ENCODE measurements at regions not wholly inside any gene's neighbourhood (a gene's known extent, or its start where the extent isn't known, plus 50 kb on each side); places are given as distances from the start of the nearest gene placed in this dataset.

GRCh38 chr7:136061433-136061832 lies 84.3 kb upstream of the MTPN start:
- TF ChIP-seq EHMT2 (IDR thresholded peaks at IDR 0.05; ENCODE audit: low read depth) (no peak), BHLHE40 (IDR thresholded peaks at IDR 0.05; ENCODE audit: low read depth, low read length) (no peak), SMC3 (IDR thresholded peaks at IDR 0.05) (no peak), JUN (IDR thresholded peaks at IDR 0.05) (no peak), MAFK (IDR thresholded peaks at IDR 0.05; ENCODE audit: partially characterized antibody) (no peak), GATA3 (IDR thresholded peaks at IDR 0.05; ENCODE audit: borderline replicate concordance) (no peak)
- TF ChIP-seq, protein P1, sequence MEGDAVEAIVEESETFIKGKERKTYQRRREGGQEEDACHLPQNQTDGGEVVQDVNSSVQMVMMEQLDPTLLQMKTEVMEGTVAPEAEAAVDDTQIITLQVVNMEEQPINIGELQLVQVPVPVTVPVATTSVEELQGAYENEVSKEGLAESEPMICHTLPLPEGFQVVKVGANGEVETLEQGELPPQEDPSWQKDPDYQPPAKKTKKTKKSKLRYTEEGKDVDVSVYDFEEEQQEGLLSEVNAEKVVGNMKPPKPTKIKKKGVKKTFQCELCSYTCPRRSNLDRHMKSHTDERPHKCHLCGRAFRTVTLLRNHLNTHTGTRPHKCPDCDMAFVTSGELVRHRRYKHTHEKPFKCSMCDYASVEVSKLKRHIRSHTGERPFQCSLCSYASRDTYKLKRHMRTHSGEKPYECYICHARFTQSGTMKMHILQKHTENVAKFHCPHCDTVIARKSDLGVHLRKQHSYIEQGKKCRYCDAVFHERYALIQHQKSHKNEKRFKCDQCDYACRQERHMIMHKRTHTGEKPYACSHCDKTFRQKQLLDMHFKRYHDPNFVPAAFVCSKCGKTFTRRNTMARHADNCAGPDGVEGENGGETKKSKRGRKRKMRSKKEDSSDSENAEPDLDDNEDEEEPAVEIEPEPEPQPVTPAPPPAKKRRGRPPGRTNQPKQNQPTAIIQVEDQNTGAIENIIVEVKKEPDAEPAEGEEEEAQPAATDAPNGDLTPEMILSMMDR (IDR thresholded peaks at IDR 0.05): no peak
